ENCODE measurements at regions not wholly inside any gene's neighbourhood (a gene's known extent, or its start where the extent isn't known, plus 50 kb on each side); places are given as distances from the start of the nearest gene placed in this dataset.
"Not testable (repeated sequence)": the region's sequence is repeated elsewhere in the genome, so short reads cannot be mapped to it uniquely, and the experiment has no call there.

- Mint-ChIP-seq H3K27me3 (no peaks in the 10 kb centered on the region), H3K9me3 (ENCODE audit: low read depth) (no peaks in the 10 kb centered on the region), H3K4me3 (no peak overlapping the region), H3K36me3 (ENCODE audit: low read depth) (no peaks in the 10 kb centered on the region), H3K27ac (no peak overlapping the region), H3K4me1 (no peaks in the 10 kb centered on the region)
- intact Hi-C loops (cut with DNase I, micrococcal nuclease): no loop called here
- CTCF ChIA-PET: no interaction called here
- ATAC-seq: no peak
- POLR2A ChIA-PET: no interaction called here
- no peak for DNase-seq
These were observed 186.8 kb upstream of the CXCL12 start for GRCh38 chr10:44571701-44572100.

- H3K36me3 Mint-ChIP-seq (ENCODE audit: low read depth): no peaks in the 10 kb centered on the region
- POLR2A ChIA-PET: no interaction called here
- no peak for ATAC-seq
- H3K27ac Mint-ChIP-seq: no peak overlapping the region
- DNase-seq: no peak
- no peaks in the 10 kb centered on the region for H3K4me1 Mint-ChIP-seq
- H3K27me3 Mint-ChIP-seq: no peaks in the 10 kb centered on the region
- intact Hi-C loops (cut with DNase I, micrococcal nuclease): no loop called here
- CTCF ChIA-PET: no interaction called here
- H3K4me3 Mint-ChIP-seq: no peak overlapping the region
- no peaks in the 10 kb centered on the region for H3K9me3 Mint-ChIP-seq (ENCODE audit: low read depth)
These were observed 187.2 kb upstream of the CXCL12 start for GRCh38 chr10:44572146-44572545.

DNA sequence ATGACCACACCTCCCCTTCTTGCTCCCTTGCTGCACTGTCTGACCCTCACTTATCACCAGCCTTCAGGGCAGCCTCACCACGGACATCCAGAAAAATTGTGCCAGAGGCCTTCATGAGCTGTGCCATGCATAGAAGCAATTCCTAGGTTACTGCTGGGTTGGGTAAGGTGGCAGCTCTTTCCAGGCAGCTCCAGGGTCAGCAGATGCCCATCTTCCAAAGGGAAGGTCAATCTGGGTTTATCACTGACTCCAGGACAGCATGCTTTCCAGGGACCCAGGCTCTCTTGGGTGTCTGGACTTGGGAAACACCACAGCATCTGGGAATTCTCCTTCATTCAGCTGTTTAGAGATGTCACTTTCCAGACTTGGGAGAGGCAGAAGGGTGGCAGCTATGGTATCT is 188.9 kb upstream of the CXCL12 start:
- no peaks in the 10 kb centered on the region for H3K9me3 Mint-ChIP-seq (ENCODE audit: low read depth)
- H3K4me1 Mint-ChIP-seq: no peaks in the 10 kb centered on the region
- intact Hi-C loops (cut with DNase I, micrococcal nuclease): no loop called here
- DNase-seq: no peak
- H3K27me3 Mint-ChIP-seq: no peaks in the 10 kb centered on the region
- ATAC-seq: no peak
- H3K27ac Mint-ChIP-seq: no peak overlapping the region
- no peak overlapping the region for H3K4me3 Mint-ChIP-seq
- CTCF ChIA-PET: no interaction called here
- no peaks in the 10 kb centered on the region for H3K36me3 Mint-ChIP-seq (ENCODE audit: low read depth)
- POLR2A ChIA-PET: no interaction called here

- intact Hi-C loops (cut with DNase I, micrococcal nuclease): no loop called here
- CTCF ChIA-PET: interaction anchor here (0.5 kb wide), 1 partner anchor 115 kb away, joined by 3 read pairs; no protein-coding TSS in a partner anchor
These were observed 189.9 kb upstream of the CXCL12 start for GRCh38 chr10:44574596-44575480.

GRCh38 chr10:44575601-44576380 is 190.9 kb upstream of the CXCL12 start:
- Mint-ChIP-seq H3K4me1 (no peaks in the 10 kb centered on the region), H3K36me3 (ENCODE audit: low read depth) (no peaks in the 10 kb centered on the region), H3K9me3 (ENCODE audit: low read depth) (no peaks in the 10 kb centered on the region), H3K4me3 (no peak overlapping the region), H3K27me3 (no peaks in the 10 kb centered on the region), H3K27ac (no peak overlapping the region)
- POLR2A ChIA-PET: no interaction called here
- CTCF ChIA-PET: interaction anchor here (0.5 kb wide), 1 partner anchor 116 kb away, joined by 3 read pairs; no protein-coding TSS in a partner anchor
- no peak for DNase-seq
- no peak for ATAC-seq
- intact Hi-C loops (cut with DNase I, micrococcal nuclease): no loop called here

More at GRCh38 chr10:44574596-44575480, 189.9 kb upstream of the CXCL12 start:
- H3K4me1 Mint-ChIP-seq: no peaks in the 10 kb centered on the region
- no peaks in the 10 kb centered on the region for H3K27me3 Mint-ChIP-seq
- H3K36me3 Mint-ChIP-seq (ENCODE audit: low read depth): no peaks in the 10 kb centered on the region
- POLR2A ChIA-PET: interaction anchor here (0.6 kb wide), 1 partner anchor 57 kb away, joined by 3 read pairs; no protein-coding TSS in a partner anchor
- H3K4me3 Mint-ChIP-seq: no peak overlapping the region
- ATAC-seq: no peak
- DNase-seq: no peak
- H3K9me3 Mint-ChIP-seq (ENCODE audit: low read depth): no peaks in the 10 kb centered on the region
- H3K27ac Mint-ChIP-seq: no peak overlapping the region

- no peaks in the 10 kb centered on the region for H3K36me3 Mint-ChIP-seq (ENCODE audit: low read depth)
- ChIA-PET POLR2A (no interaction called here), CTCF (no interaction called here)
- H3K9me3 Mint-ChIP-seq (ENCODE audit: low read depth): no peaks in the 10 kb centered on the region
- H3K4me3 Mint-ChIP-seq: no peak overlapping the region
- no peaks in the 10 kb centered on the region for H3K4me1 Mint-ChIP-seq
- intact Hi-C loops (cut with DNase I, micrococcal nuclease): no loop called here
- DNase-seq (no peak), ATAC-seq (no peak)
- H3K27ac Mint-ChIP-seq: no peak overlapping the region
- no peaks in the 10 kb centered on the region for H3K27me3 Mint-ChIP-seq
These were observed 191.8 kb upstream of the CXCL12 start for GRCh38 chr10:44576702-44577191.

- intact Hi-C loops (cut with DNase I, micrococcal nuclease): no loop called here
- Mint-ChIP-seq H3K4me1 (no peaks in the 10 kb centered on the region), H3K4me3 (no peak overlapping the region), H3K27ac (no peak overlapping the region), H3K27me3 (no peaks in the 10 kb centered on the region), H3K9me3 (ENCODE audit: low read depth) (no peaks in the 10 kb centered on the region), H3K36me3 (ENCODE audit: low read depth) (no peaks in the 10 kb centered on the region)
- POLR2A ChIA-PET: no interaction called here
- DNase-seq (no peak), ATAC-seq (no peak)
- CTCF ChIA-PET: no interaction called here
These were observed 192.6 kb upstream of the CXCL12 start for GRCh38 chr10:44577533-44577932.

GRCh38 chr10:44578271-44578670 is 193.4 kb upstream of the CXCL12 start:
- H3K27ac Mint-ChIP-seq: no peak overlapping the region
- no peaks in the 10 kb centered on the region for H3K4me1 Mint-ChIP-seq
- H3K9me3 Mint-ChIP-seq (ENCODE audit: low read depth): no peaks in the 10 kb centered on the region
- no peaks in the 10 kb centered on the region for H3K36me3 Mint-ChIP-seq (ENCODE audit: low read depth)
- POLR2A ChIA-PET: no interaction called here
- no peaks in the 10 kb centered on the region for H3K27me3 Mint-ChIP-seq
- DNase-seq (no peak), ATAC-seq (no peak)
- intact Hi-C loops (cut with DNase I, micrococcal nuclease): no loop called here
- no peak overlapping the region for H3K4me3 Mint-ChIP-seq
- CTCF ChIA-PET: no interaction called here

DNA sequence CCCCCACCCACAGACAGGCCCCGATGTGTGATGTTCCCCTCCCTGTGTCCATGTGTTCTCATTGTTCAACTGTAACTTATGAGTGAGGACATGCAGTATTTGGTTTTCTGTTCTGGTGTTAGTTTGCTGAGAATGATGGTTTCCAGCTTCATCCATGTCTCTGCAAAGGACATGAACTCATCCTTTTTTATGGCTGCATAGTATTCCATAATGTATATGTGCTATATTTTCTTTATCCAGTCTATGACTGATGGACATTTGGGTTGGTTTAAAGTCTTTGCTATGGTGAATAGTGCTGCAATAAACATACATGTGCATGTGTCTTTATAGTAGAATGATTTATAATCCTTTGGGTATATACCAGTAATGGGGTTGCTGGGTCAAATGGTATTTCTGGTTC is 194.1 kb upstream of the CXCL12 start:
- H3K4me3 Mint-ChIP-seq; ATAC-seq; DNase-seq; H3K4me1 Mint-ChIP-seq; intact Hi-C loops (cut with DNase I, micrococcal nuclease); H3K27me3 Mint-ChIP-seq; H3K36me3 Mint-ChIP-seq (ENCODE audit: low read depth); POLR2A ChIA-PET; H3K27ac Mint-ChIP-seq; CTCF ChIA-PET; H3K9me3 Mint-ChIP-seq (ENCODE audit: low read depth): not testable (repeated sequence)

DNA sequence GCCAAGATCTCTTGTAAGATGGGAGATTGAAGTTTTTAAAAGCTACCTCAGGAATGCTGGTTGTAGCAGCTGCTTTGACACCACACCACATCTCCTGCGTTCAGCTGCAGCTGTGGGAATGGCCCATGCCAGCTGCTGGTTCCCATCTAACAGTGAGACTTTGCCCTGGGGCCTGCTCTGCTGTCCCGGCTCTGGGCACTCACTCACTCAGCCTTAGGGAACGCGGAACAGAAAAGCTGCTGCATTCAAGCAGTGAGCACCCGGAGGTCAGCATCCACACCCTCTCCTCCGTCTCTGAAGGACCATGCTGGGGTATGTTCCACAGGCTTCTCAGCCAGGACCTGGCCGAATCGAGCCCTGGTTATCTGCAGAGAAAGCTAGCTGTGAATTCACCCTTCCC is 197.1 kb upstream of the CXCL12 start:
- no peak for ATAC-seq
- CTCF ChIA-PET: interaction anchor here (1.0 kb wide), 1 partner anchor 59 kb away, joined by 3 read pairs; no protein-coding TSS in a partner anchor
- H3K4me3 Mint-ChIP-seq: no peak overlapping the region
- H3K36me3 Mint-ChIP-seq (ENCODE audit: low read depth): no peaks in the 10 kb centered on the region
- H3K27ac Mint-ChIP-seq: no peak overlapping the region
- no peaks in the 10 kb centered on the region for H3K27me3 Mint-ChIP-seq
- no peaks in the 10 kb centered on the region for H3K4me1 Mint-ChIP-seq
- intact Hi-C loops (cut with DNase I, micrococcal nuclease): no loop called here
- no peak for DNase-seq
- H3K9me3 Mint-ChIP-seq (ENCODE audit: low read depth): no peaks in the 10 kb centered on the region
- POLR2A ChIA-PET: no interaction called here

DNA sequence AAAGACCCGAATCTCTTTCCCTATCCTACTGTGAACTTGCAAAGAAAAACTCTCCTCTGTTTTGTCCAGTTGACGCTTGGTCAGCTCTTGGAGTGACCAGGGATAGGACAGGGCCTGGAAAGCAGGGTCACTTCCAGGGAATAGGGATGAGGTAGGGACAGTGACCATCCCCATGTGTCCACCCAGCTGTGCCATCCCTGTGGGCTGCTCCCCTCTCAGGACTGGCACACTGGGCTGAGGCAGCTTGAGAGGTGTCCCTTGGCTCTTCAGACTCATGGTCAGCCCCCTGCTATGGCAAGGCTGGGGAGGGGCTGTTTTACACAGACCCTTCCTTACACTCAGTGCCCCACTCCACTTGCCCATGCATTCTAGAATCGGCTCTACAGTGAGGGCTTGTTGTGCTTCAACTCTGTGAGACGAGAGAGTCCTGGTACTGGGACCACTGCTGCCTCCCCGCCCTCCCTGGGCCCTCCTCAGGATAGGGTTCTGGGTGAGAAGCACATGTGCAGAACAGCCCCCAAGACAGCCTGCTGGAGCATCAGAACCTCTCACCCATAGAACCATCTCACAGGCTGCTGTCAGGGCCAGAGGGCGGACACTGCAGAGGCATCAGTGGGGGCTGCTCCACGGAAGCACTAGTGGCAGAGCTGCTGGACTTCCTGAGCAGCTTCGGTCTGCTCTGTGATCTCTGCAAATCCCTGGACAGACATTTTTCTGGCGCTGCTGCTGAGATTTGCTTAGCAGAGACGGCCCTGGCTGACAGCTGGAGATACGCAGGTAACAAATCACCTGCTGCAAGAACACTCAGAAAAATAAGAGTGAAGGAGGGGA is 202.8 kb upstream of the CXCL12 start:
- no peak overlapping the region for H3K27ac Mint-ChIP-seq
- ATAC-seq: no peak
- POLR2A ChIA-PET: no interaction called here
- H3K36me3 Mint-ChIP-seq (ENCODE audit: low read depth): no peaks in the 10 kb centered on the region
- DNase-seq: no peak
- no peaks in the 10 kb centered on the region for H3K9me3 Mint-ChIP-seq (ENCODE audit: low read depth)
- intact Hi-C loops (cut with DNase I, micrococcal nuclease): no loop called here
- no peak overlapping the region for H3K4me3 Mint-ChIP-seq
- H3K4me1 Mint-ChIP-seq: no peaks in the 10 kb centered on the region
- CTCF ChIA-PET: no interaction called here
- H3K27me3 Mint-ChIP-seq: peaks cover 6% of the 10 kb centered on the region
